ENCODE measurements at regions not wholly inside any gene's neighbourhood (a gene's known extent, or its start where the extent isn't known, plus 50 kb on each side); places are given as distances from the start of the nearest gene placed in this dataset.

DNA sequence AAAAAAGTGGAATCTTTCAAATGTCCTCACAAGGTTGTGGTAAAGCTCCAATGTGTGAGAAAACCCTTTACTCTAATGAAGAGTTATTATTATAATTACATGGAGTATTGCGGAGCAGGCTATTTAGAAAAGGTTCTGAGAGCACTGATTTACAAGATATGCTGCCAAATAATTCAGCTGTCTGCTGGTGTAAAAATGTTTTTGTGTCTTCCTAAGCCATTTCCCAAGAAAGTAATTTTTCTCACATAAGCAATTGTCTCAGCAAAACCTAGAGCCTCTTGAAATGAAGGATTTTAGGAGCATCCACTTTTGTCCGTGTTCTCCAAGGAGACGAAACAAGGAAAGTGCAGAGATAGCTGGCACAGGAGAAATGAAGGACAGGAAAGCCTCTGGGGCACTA, 229.6 kb upstream of the STARD13 start:
- no peaks in the 10 kb centered on the region for H3K9me3 ChIP-seq
- no peaks in the 10 kb centered on the region for H3K4me1 ChIP-seq (ENCODE audit: control insufficient read depth in 1 of 2, insufficient read depth in 1 of 2, low read depth in 1 of 2, low read length in 1 of 2)
- H3K36me3 ChIP-seq = no peaks in the 10 kb centered on the region
- TF ChIP-seq, protein P1, sequence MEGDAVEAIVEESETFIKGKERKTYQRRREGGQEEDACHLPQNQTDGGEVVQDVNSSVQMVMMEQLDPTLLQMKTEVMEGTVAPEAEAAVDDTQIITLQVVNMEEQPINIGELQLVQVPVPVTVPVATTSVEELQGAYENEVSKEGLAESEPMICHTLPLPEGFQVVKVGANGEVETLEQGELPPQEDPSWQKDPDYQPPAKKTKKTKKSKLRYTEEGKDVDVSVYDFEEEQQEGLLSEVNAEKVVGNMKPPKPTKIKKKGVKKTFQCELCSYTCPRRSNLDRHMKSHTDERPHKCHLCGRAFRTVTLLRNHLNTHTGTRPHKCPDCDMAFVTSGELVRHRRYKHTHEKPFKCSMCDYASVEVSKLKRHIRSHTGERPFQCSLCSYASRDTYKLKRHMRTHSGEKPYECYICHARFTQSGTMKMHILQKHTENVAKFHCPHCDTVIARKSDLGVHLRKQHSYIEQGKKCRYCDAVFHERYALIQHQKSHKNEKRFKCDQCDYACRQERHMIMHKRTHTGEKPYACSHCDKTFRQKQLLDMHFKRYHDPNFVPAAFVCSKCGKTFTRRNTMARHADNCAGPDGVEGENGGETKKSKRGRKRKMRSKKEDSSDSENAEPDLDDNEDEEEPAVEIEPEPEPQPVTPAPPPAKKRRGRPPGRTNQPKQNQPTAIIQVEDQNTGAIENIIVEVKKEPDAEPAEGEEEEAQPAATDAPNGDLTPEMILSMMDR (IDR thresholded peaks at IDR 0.05) = no peak
- no peak overlapping the region for H3K4me3 ChIP-seq (ENCODE audit: low read depth in 1 of 2, low read length in 1 of 2)
- no peak overlapping the region for H3K27ac ChIP-seq
- no peaks in the 10 kb centered on the region for H3K27me3 ChIP-seq

GRCh38 chr13:33518452-33518851, 232.9 kb upstream of the STARD13 start:
- Histone ChIP-seq H3K27ac (no peak overlapping the region), H3K27me3 (no peaks in the 10 kb centered on the region), H3K4me1 (ENCODE audit: control insufficient read depth in 1 of 2, insufficient read depth in 1 of 2, low read depth in 1 of 2, low read length in 1 of 2) (no peaks in the 10 kb centered on the region), H3K4me3 (ENCODE audit: low read depth in 1 of 2, low read length in 1 of 2) (no peak overlapping the region), H3K36me3 (no peaks in the 10 kb centered on the region), H3K9me3 (no peaks in the 10 kb centered on the region)
- TF ChIP-seq, protein P1 (IDR thresholded peaks at IDR 0.05) = no peak

DNA sequence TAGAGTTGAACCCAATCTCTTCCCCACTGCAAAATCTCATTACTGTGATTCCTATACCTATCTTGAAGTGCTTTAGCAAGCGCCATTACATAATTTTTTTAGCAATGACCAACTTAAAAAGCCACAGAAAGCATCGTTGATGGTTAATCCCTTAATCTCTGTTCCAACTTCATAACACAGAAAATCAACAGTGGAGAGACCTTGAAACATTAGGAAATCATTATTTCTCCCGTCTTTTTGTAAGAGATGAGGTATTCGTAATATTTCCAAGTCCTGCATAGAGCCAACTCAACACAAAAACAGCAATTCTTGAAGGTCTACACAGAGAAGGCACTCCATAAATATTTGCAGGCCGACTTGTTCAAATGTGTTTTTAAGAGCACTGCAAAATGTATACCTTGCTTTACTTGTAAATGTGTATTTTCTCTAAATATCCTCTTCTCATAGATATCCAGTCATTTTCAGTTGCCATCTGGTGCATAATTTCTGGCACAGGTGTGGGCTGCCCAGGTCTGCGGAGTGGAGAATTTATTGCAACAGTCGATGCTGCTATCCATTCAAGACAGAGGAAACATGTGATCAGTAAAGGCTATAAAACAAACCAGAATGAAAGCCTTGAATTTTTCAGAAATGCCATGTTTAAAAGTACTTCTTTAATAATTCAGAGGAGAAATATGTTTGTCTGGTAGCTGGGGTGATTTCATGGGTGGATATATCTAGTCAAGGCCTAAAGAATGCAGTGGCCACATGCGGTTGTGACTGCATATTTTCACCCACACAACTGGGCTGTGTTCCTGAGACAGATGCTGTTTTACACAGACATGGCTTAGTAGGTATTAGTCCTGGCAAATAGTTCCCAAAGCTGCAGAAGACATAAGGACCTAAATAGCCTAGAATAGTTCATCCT, 234.3 kb upstream of the STARD13 start:
- Histone ChIP-seq H3K4me1 (ENCODE audit: control insufficient read depth in 1 of 2, insufficient read depth in 1 of 2, low read depth in 1 of 2, low read length in 1 of 2) (no peaks in the 10 kb centered on the region), H3K36me3 (no peaks in the 10 kb centered on the region), H3K27me3 (no peaks in the 10 kb centered on the region), H3K4me3 (ENCODE audit: low read depth in 1 of 2, low read length in 1 of 2) (no peak overlapping the region), H3K9me3 (no peaks in the 10 kb centered on the region), H3K27ac (no peak overlapping the region)
- TF ChIP-seq, protein P1 (IDR thresholded peaks at IDR 0.05) = no peak

GRCh38 chr13:33520468-33520839, 234.9 kb upstream of the STARD13 start:
- no peak overlapping the region for H3K4me3 ChIP-seq (ENCODE audit: low read depth in 1 of 2, low read length in 1 of 2)
- no peak overlapping the region for H3K27ac ChIP-seq
- H3K36me3 ChIP-seq = no peaks in the 10 kb centered on the region
- TF ChIP-seq, protein P1 (IDR thresholded peaks at IDR 0.05) = no peak
- no peaks in the 10 kb centered on the region for H3K9me3 ChIP-seq
- H3K27me3 ChIP-seq = no peaks in the 10 kb centered on the region
- no peaks in the 10 kb centered on the region for H3K4me1 ChIP-seq (ENCODE audit: control insufficient read depth in 1 of 2, insufficient read depth in 1 of 2, low read depth in 1 of 2, low read length in 1 of 2)

- Histone ChIP-seq H3K9me3 (no peaks in the 10 kb centered on the region), H3K4me3 (ENCODE audit: low read depth in 1 of 2, low read length in 1 of 2) (no peak overlapping the region), H3K4me1 (ENCODE audit: control insufficient read depth in 1 of 2, insufficient read depth in 1 of 2, low read depth in 1 of 2, low read length in 1 of 2) (no peaks in the 10 kb centered on the region), H3K27ac (no peak overlapping the region), H3K27me3 (no peaks in the 10 kb centered on the region), H3K36me3 (no peaks in the 10 kb centered on the region)
- TF ChIP-seq, protein P1 (IDR thresholded peaks at IDR 0.05) = no peak
Measured at GRCh38 chr13:33524086-33524485, 238.5 kb upstream of the STARD13 start.

All from neutrophil (primary cell).